ENCODE measurements at regions not wholly inside any gene's neighbourhood (a gene's known extent, or its start where the extent isn't known, plus 50 kb on each side); places are given as distances from the start of the nearest gene placed in this dataset.
"Not testable (repeated sequence)": the region's sequence is repeated elsewhere in the genome, so short reads cannot be mapped to it uniquely, and the experiment has no call there.

DNA sequence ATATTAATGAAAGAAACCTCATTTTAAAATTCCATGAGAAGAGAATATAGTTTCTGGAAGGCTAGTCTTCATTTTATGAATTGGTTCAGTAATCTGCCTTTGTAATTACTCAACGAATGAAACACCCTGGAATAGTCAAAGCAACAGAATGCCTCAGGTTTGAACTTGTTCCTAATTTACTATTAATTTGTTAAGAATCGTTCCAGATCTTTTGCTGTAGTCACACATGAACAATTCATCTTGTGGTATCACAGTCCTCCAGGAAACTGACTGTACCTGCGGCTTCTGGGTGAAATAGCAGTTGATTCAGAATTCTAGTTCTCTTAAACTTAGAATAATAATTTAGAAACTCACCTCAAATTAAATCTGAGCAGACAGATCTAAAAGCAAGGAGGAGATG is 282.7 kb upstream of the MAP2 start:
- no peaks in the 10 kb centered on the region for H3K79me2 ChIP-seq (replicated peaks; ENCODE audit: insufficient read depth, low read length)
- no peaks in the 10 kb centered on the region for H4K20me1 ChIP-seq (ENCODE audit: insufficient read depth)
- H3K36me3 ChIP-seq (ENCODE audit: insufficient read depth, low read length) = no peaks in the 10 kb centered on the region
- H3K4me2 ChIP-seq (ENCODE audit: low read length) = no peak overlapping the region
- H3K27me3 ChIP-seq (ENCODE audit: insufficient read depth, low read depth, low read length) = no peaks in the 10 kb centered on the region
- no peak overlapping the region for H3K27ac ChIP-seq (ENCODE audit: low read length)
- no peak overlapping the region for H3K9ac ChIP-seq (ENCODE audit: low read length)
- no peak for TF ChIP-seq EP300 (conservative IDR thresholded peaks at IDR 0.05; ENCODE audit: poor library complexity, severe bottlenecking)
- no peak for TF ChIP-seq SMC3 (conservative IDR thresholded peaks at IDR 0.05; ENCODE audit: poor library complexity)
- no peak for TF ChIP-seq MXI1 (conservative IDR thresholded peaks at IDR 0.05; ENCODE audit: poor library complexity, severe bottlenecking)
- TF ChIP-seq, protein P1, sequence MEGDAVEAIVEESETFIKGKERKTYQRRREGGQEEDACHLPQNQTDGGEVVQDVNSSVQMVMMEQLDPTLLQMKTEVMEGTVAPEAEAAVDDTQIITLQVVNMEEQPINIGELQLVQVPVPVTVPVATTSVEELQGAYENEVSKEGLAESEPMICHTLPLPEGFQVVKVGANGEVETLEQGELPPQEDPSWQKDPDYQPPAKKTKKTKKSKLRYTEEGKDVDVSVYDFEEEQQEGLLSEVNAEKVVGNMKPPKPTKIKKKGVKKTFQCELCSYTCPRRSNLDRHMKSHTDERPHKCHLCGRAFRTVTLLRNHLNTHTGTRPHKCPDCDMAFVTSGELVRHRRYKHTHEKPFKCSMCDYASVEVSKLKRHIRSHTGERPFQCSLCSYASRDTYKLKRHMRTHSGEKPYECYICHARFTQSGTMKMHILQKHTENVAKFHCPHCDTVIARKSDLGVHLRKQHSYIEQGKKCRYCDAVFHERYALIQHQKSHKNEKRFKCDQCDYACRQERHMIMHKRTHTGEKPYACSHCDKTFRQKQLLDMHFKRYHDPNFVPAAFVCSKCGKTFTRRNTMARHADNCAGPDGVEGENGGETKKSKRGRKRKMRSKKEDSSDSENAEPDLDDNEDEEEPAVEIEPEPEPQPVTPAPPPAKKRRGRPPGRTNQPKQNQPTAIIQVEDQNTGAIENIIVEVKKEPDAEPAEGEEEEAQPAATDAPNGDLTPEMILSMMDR (IDR thresholded peaks at IDR 0.05; ENCODE audit: poor library complexity, severe bottlenecking) = no peak
- no peak for TF ChIP-seq EZH2 (IDR thresholded peaks at IDR 0.05; ENCODE audit: borderline replicate concordance, insufficient read depth, low read length, poor library complexity, severe bottlenecking)
- TF ChIP-seq TAF1 (IDR thresholded peaks at IDR 0.05; ENCODE audit: low read depth) = no peak
- no peaks in the 10 kb centered on the region for H3K9me2 ChIP-seq (ENCODE audit: insufficient read depth, low read length)
- no peaks in the 10 kb centered on the region for H3F3A ChIP-seq (ENCODE audit: insufficient read depth, low read length, poor library complexity, severe bottlenecking)
- no peak overlapping the region for H2AFZ ChIP-seq (ENCODE audit: low read depth, low read length)
- no peak overlapping the region for H3K4me3 ChIP-seq (ENCODE audit: low read length)
- no peaks in the 10 kb centered on the region for H3K9me3 ChIP-seq (ENCODE audit: low read length)

DNA sequence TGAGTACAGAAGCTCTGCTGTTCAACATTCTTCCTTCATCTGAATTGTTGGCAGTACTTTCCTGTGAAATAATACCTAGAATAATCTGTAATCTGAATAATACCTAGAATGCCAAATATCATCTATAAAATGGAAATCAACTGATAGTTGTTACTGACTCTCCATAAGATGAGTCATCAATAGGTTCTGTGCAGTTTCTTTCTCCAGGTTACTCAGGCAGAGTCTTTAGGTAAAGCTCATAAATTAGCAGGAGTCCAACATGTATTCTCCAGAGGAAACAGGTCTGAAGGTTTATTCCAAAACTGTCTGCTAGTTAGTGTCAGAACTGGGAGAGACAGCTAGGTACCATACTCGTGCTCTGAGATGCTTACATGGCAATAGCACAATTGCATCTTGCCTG is 282.0 kb upstream of the MAP2 start:
- Histone ChIP-seq H3K36me3 (ENCODE audit: insufficient read depth, low read length) (no peaks in the 10 kb centered on the region), H3K27me3 (ENCODE audit: insufficient read depth, low read depth, low read length) (no peaks in the 10 kb centered on the region), H3K9me2 (ENCODE audit: insufficient read depth, low read length) (no peaks in the 10 kb centered on the region), H4K20me1 (ENCODE audit: insufficient read depth) (no peaks in the 10 kb centered on the region), H3K79me2 (replicated peaks; ENCODE audit: insufficient read depth, low read length) (no peaks in the 10 kb centered on the region), H3F3A (ENCODE audit: insufficient read depth, low read length, poor library complexity, severe bottlenecking) (no peaks in the 10 kb centered on the region), H2AFZ (ENCODE audit: low read depth, low read length) (no peak overlapping the region), H3K4me2 (ENCODE audit: low read length) (no peak overlapping the region), H3K9me3 (ENCODE audit: low read length) (no peaks in the 10 kb centered on the region), H3K27ac (ENCODE audit: low read length) (no peak overlapping the region), H3K9ac (ENCODE audit: low read length) (no peak overlapping the region), H3K4me3 (ENCODE audit: low read length) (no peak overlapping the region)
- TF ChIP-seq, protein P1 (IDR thresholded peaks at IDR 0.05; ENCODE audit: poor library complexity, severe bottlenecking) = no peak
- TF ChIP-seq EP300 (conservative IDR thresholded peaks at IDR 0.05; ENCODE audit: poor library complexity, severe bottlenecking) = no peak
- no peak for TF ChIP-seq EZH2 (IDR thresholded peaks at IDR 0.05; ENCODE audit: borderline replicate concordance, insufficient read depth, low read length, poor library complexity, severe bottlenecking)
- TF ChIP-seq SMC3 (conservative IDR thresholded peaks at IDR 0.05; ENCODE audit: poor library complexity) = no peak
- TF ChIP-seq, protein P2, sequence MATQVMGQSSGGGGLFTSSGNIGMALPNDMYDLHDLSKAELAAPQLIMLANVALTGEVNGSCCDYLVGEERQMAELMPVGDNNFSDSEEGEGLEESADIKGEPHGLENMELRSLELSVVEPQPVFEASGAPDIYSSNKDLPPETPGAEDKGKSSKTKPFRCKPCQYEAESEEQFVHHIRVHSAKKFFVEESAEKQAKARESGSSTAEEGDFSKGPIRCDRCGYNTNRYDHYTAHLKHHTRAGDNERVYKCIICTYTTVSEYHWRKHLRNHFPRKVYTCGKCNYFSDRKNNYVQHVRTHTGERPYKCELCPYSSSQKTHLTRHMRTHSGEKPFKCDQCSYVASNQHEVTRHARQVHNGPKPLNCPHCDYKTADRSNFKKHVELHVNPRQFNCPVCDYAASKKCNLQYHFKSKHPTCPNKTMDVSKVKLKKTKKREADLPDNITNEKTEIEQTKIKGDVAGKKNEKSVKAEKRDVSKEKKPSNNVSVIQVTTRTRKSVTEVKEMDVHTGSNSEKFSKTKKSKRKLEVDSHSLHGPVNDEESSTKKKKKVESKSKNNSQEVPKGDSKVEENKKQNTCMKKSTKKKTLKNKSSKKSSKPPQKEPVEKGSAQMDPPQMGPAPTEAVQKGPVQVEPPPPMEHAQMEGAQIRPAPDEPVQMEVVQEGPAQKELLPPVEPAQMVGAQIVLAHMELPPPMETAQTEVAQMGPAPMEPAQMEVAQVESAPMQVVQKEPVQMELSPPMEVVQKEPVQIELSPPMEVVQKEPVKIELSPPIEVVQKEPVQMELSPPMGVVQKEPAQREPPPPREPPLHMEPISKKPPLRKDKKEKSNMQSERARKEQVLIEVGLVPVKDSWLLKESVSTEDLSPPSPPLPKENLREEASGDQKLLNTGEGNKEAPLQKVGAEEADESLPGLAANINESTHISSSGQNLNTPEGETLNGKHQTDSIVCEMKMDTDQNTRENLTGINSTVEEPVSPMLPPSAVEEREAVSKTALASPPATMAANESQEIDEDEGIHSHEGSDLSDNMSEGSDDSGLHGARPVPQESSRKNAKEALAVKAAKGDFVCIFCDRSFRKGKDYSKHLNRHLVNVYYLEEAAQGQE (IDR thresholded peaks at IDR 0.05; ENCODE audit: borderline replicate concordance) = no peak
- TF ChIP-seq RAD21 (conservative IDR thresholded peaks at IDR 0.05) = no peak
- no peak for TF ChIP-seq POLR2AphosphoS5 (IDR thresholded peaks at IDR 0.05)
- no peak for TF ChIP-seq MXI1 (conservative IDR thresholded peaks at IDR 0.05; ENCODE audit: poor library complexity, severe bottlenecking)
- TF ChIP-seq TAF1 (IDR thresholded peaks at IDR 0.05; ENCODE audit: low read depth) = no peak

DNA sequence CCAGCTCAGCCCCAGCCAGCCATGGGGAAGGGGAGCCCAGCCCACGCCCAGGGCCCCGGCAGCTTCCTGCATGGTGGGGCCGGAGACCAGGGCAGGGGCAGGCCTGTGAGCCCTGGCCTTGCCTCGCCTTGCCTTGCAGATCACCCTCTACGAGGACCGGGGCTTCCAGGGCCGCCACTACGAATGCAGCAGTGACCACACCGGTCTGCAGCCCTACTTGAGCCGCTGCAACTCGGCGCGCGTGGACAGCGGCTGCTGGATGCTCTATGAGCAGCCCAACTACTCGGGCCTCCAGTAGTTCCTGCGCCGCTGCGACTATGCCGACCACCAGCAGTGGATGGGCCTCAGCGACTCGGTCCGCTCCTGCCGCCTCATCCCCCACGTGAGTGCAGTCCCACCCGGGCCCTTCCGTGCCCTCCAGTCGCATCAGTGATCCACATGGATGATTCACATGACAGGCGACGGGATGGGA is 278.6 kb upstream of the MAP2 start:
- H3K79me2 ChIP-seq (replicated peaks; ENCODE audit: insufficient read depth, low read length); H3K27ac ChIP-seq (ENCODE audit: low read length); H3K9ac ChIP-seq (ENCODE audit: low read length): not testable (repeated sequence)

More for the DNA sequence above, 278.6 kb upstream of the MAP2 start:
- H3K36me3 ChIP-seq (ENCODE audit: insufficient read depth, low read length); H3F3A ChIP-seq (ENCODE audit: insufficient read depth, low read length, poor library complexity, severe bottlenecking); H3K9me2 ChIP-seq (ENCODE audit: insufficient read depth, low read length); H4K20me1 ChIP-seq (ENCODE audit: insufficient read depth); H3K4me3 ChIP-seq (ENCODE audit: low read length); H3K4me2 ChIP-seq (ENCODE audit: low read length); H2AFZ ChIP-seq (ENCODE audit: low read depth, low read length); H3K27me3 ChIP-seq (ENCODE audit: insufficient read depth, low read depth, low read length); H3K9me3 ChIP-seq (ENCODE audit: low read length): not testable (repeated sequence)
